NT2/D1 (cell line): ENCODE measurements at regions not wholly inside any gene's neighbourhood (a gene's known extent, or its start where the extent isn't known, plus 50 kb on each side); places are given as distances from the start of the nearest gene placed in this dataset.

Experiments
- SUZ12 ChIP-seq: IDR thresholded peaks from 2 replicates; pipeline ENCODE4 v1.6.1; 2011; ENCODE audit not compliant: insufficient read length, insufficient read depth; ENCODE audit errors: extremely low read depth
- YY1 ChIP-seq: IDR thresholded peaks from 2 replicates; pipeline ENCODE4 v1.6.1; 2011; ENCODE audit not compliant: insufficient read length, insufficient read depth
- ZNF274 ChIP-seq: IDR thresholded peaks from 2 replicates; pipeline ENCODE4 v1.6.1; 2011; ENCODE audit warnings: mild to moderate bottlenecking, low read depth, low read length

GRCh38 chr16:65525707-65526106 lies 403.8 kb upstream of the CDH11 start:
- TF ChIP-seq SUZ12, result no peak
- TF ChIP-seq YY1, result no peak
- no peak for TF ChIP-seq ZNF274
